ENCODE measurements at regions not wholly inside any gene's neighbourhood (a gene's known extent, or its start where the extent isn't known, plus 50 kb on each side); places are given as distances from the start of the nearest gene placed in this dataset.

GRCh38 chr5:8576178-8576577, 707.2 kb downstream of the MTRR start (continued):
- no peak for TF ChIP-seq NR3C1 (IDR thresholded peaks at IDR 0.05)
- no peak for TF ChIP-seq HOXA7 (CRISPR knock-in tag; IDR thresholded peaks at IDR 0.05)
- no peak for TF ChIP-seq FOSL2 (IDR thresholded peaks at IDR 0.05)
- TF ChIP-seq FOSL2 (CRISPR knock-in tag; IDR thresholded peaks at IDR 0.05), result no peak

- TF ChIP-seq EHF (CRISPR knock-in tag; IDR thresholded peaks at IDR 0.05) (no peak), RFX5 (IDR thresholded peaks at IDR 0.05) (peak; percentile 90), BHLHE40 (IDR thresholded peaks at IDR 0.05; ENCODE audit: low read depth, low read length) (no peak)
- no peak for FAIRE-seq
- WGBS (ENCODE audit: missing lambda C conversion rate), result 12% methylated on average over 3 of the region's 3 CpGs
- H3K4me2 ChIP-seq, result no peak overlapping the region
- no peaks in the 10 kb centered on the region for H3K9me3 ChIP-seq
- no peak overlapping the region for H3K4me3 ChIP-seq
- no peak for ATAC-seq
- no peaks in the 10 kb centered on the region for H3K4me1 ChIP-seq
- CTCF ChIA-PET, result no interaction called here
- no peak overlapping the region for H3K27ac ChIP-seq
- POLR2A ChIA-PET, result no interaction called here
- DNase-seq (ENCODE audit: low read depth in 1 of 2, low spot score in 1 of 2), result no peak
These were observed 708.8 kb downstream of the MTRR start for GRCh38 chr5:8577792-8578191.

GRCh38 chr5:8580298-8580697, 711.4 kb downstream of the MTRR start:
- Histone ChIP-seq H3K27ac (no peak overlapping the region), H3K4me1 (no peaks in the 10 kb centered on the region), H3K9me3 (no peaks in the 10 kb centered on the region), H3K4me2 (no peak overlapping the region), H3K4me3 (no peak overlapping the region)
- DNase-seq (ENCODE audit: low read depth in 1 of 2, low spot score in 1 of 2) (no peak), ATAC-seq (no peak), FAIRE-seq (no peak)
- ChIA-PET POLR2A (no interaction called here), CTCF (interaction anchor here (1.8 kb wide), 1 partner anchor 24 kb away, joined by 3 read pairs; no protein-coding TSS in a partner anchor)
- WGBS (ENCODE audit: missing lambda C conversion rate), result 2% methylated on average over 3 of the region's 4 CpGs
- TF ChIP-seq MYC (IDR thresholded peaks at IDR 0.05; ENCODE audit: borderline replicate concordance, low read length) (no peak), ZFP36 (IDR thresholded peaks at IDR 0.05; ENCODE audit: borderline replicate concordance, partially characterized antibody) (no peak), NFE2L2 (conservative IDR thresholded peaks at IDR 0.05; ENCODE audit: low read length) (no peak), ESRRA (IDR thresholded peaks at IDR 0.05; ENCODE audit: borderline replicate concordance, low read length) (no peak), POLR2AphosphoS2 (conservative IDR thresholded peaks at IDR 0.05; ENCODE audit: low read length) (no peak), PHF8 (IDR thresholded peaks at IDR 0.05; ENCODE audit: borderline replicate concordance, low read depth) (no peak)

DNA sequence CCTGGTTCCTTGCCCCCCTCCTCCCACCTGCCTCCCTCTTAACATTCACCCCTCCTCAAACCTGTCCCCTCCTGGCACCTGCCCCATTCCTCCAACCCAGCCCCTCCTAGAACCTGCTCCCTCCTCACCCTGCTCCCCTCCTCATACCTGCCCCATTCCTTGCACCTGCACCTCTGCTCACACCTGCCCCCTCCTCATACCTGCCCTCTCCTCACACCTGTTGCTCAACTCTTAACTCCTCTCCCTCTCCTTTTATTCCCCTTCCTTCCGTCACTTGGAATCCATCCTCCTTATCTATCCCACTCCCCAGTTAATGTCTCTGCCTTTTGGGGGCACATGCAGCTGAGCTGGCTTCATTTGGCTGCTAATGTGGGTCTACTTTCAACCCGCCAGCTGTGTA, 712.1 kb downstream of the MTRR start:
- CTCF ChIA-PET, result interaction anchor here (1.8 kb wide), 1 partner anchor 24 kb away, joined by 3 read pairs; no protein-coding TSS in a partner anchor
- Histone ChIP-seq H3K9me3 (no peaks in the 10 kb centered on the region), H3K4me2 (no peak overlapping the region), H3K4me1 (no peaks in the 10 kb centered on the region), H3K4me3 (no peak overlapping the region), H3K27ac (no peak overlapping the region)
- no peak for DNase-seq (ENCODE audit: low read depth in 1 of 2, low spot score in 1 of 2)
- ATAC-seq, result no peak
- 5% methylated on average over 2 of the region's 2 CpGs for WGBS (ENCODE audit: missing lambda C conversion rate)
- TF ChIP-seq MAZ (IDR thresholded peaks at IDR 0.05; ENCODE audit: borderline replicate concordance, low read depth, low read length) (no peak), BHLHE40 (IDR thresholded peaks at IDR 0.05; ENCODE audit: low read depth, low read length) (no peak), ZC3H11A (IDR thresholded peaks at IDR 0.05) (no peak), KDM5A (IDR thresholded peaks at IDR 0.05) (no peak), CEBPB (IDR thresholded peaks at IDR 0.05) (no peak), RFX5 (IDR thresholded peaks at IDR 0.05) (no peak), TP53 (CRISPR knock-in tag; IDR thresholded peaks at IDR 0.05) (no peak), HEYL (CRISPR knock-in tag; IDR thresholded peaks at IDR 0.05) (no peak), POLR2A (IDR thresholded peaks at IDR 0.05; ENCODE audit: low read length) (no peak), CBX8 (IDR thresholded peaks at IDR 0.05) (no peak), FOXS1 (CRISPR knock-in tag; IDR thresholded peaks at IDR 0.05) (no peak), CTCF (IDR thresholded peaks at IDR 0.05) (no peak), KDM1A (IDR thresholded peaks at IDR 0.05; ENCODE audit: low read depth) (no peak), HMGXB4 (CRISPR knock-in tag; IDR thresholded peaks at IDR 0.05; ENCODE audit: borderline replicate concordance) (no peak), POLR2AphosphoS2 (conservative IDR thresholded peaks at IDR 0.05; ENCODE audit: low read length) (no peak)
- TF ChIP-seq, protein P1, sequence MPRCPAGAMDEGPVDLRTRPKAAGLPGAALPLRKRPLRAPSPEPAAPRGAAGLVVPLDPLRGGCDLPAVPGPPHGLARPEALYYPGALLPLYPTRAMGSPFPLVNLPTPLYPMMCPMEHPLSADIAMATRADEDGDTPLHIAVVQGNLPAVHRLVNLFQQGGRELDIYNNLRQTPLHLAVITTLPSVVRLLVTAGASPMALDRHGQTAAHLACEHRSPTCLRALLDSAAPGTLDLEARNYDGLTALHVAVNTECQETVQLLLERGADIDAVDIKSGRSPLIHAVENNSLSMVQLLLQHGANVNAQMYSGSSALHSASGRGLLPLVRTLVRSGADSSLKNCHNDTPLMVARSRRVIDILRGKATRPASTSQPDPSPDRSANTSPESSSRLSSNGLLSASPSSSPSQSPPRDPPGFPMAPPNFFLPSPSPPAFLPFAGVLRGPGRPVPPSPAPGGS (IDR thresholded peaks at IDR 0.05), result no peak
- POLR2A ChIA-PET, result no interaction called here
- FAIRE-seq, result no peak
